NCI-H226 (cell line): ENCODE measurements at regions not wholly inside any gene's neighbourhood (a gene's known extent, or its start where the extent isn't known, plus 50 kb on each side); places are given as distances from the start of the nearest gene placed in this dataset.
"Not testable (repeated sequence)": the region's sequence is repeated elsewhere in the genome, so short reads cannot be mapped to it uniquely, and the experiment has no call there.

Experiments used
- DNase-seq: peaks from one replicate; pipeline ENCODE4 v3.0.0-alpha.2; 2015

GRCh38 chr4:84276752-84277151, 222.3 kb downstream of the NKX6-1 start:
- no peak for DNase-seq

- no peak for DNase-seq
Measured at GRCh38 chr4:84269536-84270044, 229.5 kb downstream of the NKX6-1 start.

- no peak for DNase-seq
Measured at GRCh38 chr4:84264652-84265051, 234.4 kb downstream of the NKX6-1 start.

- DNase-seq = no peak
Measured at GRCh38 chr4:84263415-84263814, 235.7 kb downstream of the NKX6-1 start.

GRCh38 chr4:84260495-84260894, 238.6 kb downstream of the NKX6-1 start:
- DNase-seq = no peak

- DNase-seq = peak; percentile 6
Measured at GRCh38 chr4:84258905-84259830, 239.9 kb downstream of the NKX6-1 start.

- DNase-seq = no peak
Measured at GRCh38 chr4:84254537-84254936, 244.6 kb downstream of the NKX6-1 start.

GRCh38 chr4:84249521-84249920, 249.6 kb downstream of the NKX6-1 start:
- DNase-seq = no peak

- DNase-seq = not testable (repeated sequence)
Measured at GRCh38 chr4:84245042-84245441, 254.1 kb downstream of the NKX6-1 start.

- DNase-seq = not testable (repeated sequence)
Measured at GRCh38 chr4:84244346-84244801, 254.7 kb downstream of the NKX6-1 start.

- no peak for DNase-seq
Measured at GRCh38 chr4:84243685-84244084, 255.4 kb downstream of the NKX6-1 start.

- DNase-seq = no peak
Measured at GRCh38 chr4:84239278-84239845, 259.7 kb downstream of the NKX6-1 start.

- DNase-seq = no peak
Measured at GRCh38 chr4:84238247-84239090, 260.6 kb downstream of the NKX6-1 start.

GRCh38 chr4:84237008-84237407, 262.1 kb downstream of the NKX6-1 start:
- no peak for DNase-seq

- DNase-seq = no peak
Measured at GRCh38 chr4:84235126-84235944, 263.8 kb downstream of the NKX6-1 start.

GRCh38 chr4:84232309-84233095, 266.6 kb downstream of the NKX6-1 start:
- DNase-seq = no peak

GRCh38 chr4:84231539-84232055, 267.5 kb downstream of the NKX6-1 start:
- DNase-seq = no peak

- no peak for DNase-seq
Measured at GRCh38 chr4:84224522-84224921, 274.6 kb downstream of the NKX6-1 start.

- no peak for DNase-seq
Measured at GRCh38 chr4:84221704-84222103, 277.4 kb downstream of the NKX6-1 start.

- DNase-seq = no peak
Measured at GRCh38 chr4:84220990-84221389, 278.1 kb downstream of the NKX6-1 start.

- DNase-seq = no peak
Measured at GRCh38 chr4:84219656-84220055, 279.4 kb downstream of the NKX6-1 start.
